Liver (tissue), 3 donors: ENCODE measurements at regions not wholly inside any gene's neighbourhood (a gene's known extent, or its start where the extent isn't known, plus 50 kb on each side); places are given as distances from the start of the nearest gene placed in this dataset.

Experiments
- GABPA ChIP-seq, 2 donors: IDR thresholded peaks in 1 of 2; conservative IDR thresholded peaks in 1 of 2; 2 replicates each; pipeline ENCODE4 v1.6.1; 2016; ENCODE audit warnings: antibody characterized with exemption in 2 of 2, mild to moderate bottlenecking in 1 of 2, moderate library complexity in 1 of 2
- RAD21 ChIP-seq, 2 donors: IDR thresholded peaks; 2 replicates each; pipeline ENCODE4 v1.6.1; 2016; ENCODE audit warnings: antibody characterized with exemption in 2 of 2, mild to moderate bottlenecking in 2 of 2
- TF ChIP-seq, protein P1 (sequence below): fragments of 150-350 bp; IDR thresholded peaks from 2 replicates; pipeline ENCODE4 v1.5.1; 2017; ENCODE audit warnings: improper control_type of control experiment, low read depth, low read length; ENCODE audit not compliant: missing input control
- TF ChIP-seq, protein P2 (sequence below): IDR thresholded peaks from 2 replicates; pipeline ENCODE4 v1.6.1; 2016; ENCODE audit warnings: antibody characterized with exemption
- TF ChIP-seq, protein P3 (sequence below): IDR thresholded peaks from 2 replicates; pipeline ENCODE4 v1.6.1; 2016; ENCODE audit warnings: antibody characterized with exemption, mild to moderate bottlenecking
- TF ChIP-seq, protein P4 (sequence below): IDR thresholded peaks from 2 replicates; pipeline ENCODE4 v1.6.1; 2016; ENCODE audit warnings: antibody characterized with exemption
- donor health status: healthy.
- donor health status: healthy.

DNA sequence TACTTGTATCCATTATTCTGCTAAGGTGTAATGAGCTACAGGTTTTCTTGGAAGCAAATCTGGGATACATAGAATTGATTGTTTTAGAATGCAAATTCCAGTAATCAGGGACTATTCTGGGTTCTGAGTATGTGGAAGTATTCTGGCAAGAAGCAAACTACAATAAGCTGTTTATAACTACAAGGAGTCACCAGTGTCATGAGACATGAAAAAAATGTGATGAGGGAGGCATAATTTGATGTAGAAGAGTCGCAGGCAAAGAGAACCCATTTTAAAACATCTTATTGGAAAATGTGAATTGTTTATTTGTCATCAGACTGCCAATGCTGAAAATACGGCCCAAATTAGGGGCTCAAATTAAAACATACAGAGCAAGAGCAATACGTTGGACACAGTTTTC is 321.8 kb upstream of the E2F7 start:
- TF ChIP-seq, protein P1, sequence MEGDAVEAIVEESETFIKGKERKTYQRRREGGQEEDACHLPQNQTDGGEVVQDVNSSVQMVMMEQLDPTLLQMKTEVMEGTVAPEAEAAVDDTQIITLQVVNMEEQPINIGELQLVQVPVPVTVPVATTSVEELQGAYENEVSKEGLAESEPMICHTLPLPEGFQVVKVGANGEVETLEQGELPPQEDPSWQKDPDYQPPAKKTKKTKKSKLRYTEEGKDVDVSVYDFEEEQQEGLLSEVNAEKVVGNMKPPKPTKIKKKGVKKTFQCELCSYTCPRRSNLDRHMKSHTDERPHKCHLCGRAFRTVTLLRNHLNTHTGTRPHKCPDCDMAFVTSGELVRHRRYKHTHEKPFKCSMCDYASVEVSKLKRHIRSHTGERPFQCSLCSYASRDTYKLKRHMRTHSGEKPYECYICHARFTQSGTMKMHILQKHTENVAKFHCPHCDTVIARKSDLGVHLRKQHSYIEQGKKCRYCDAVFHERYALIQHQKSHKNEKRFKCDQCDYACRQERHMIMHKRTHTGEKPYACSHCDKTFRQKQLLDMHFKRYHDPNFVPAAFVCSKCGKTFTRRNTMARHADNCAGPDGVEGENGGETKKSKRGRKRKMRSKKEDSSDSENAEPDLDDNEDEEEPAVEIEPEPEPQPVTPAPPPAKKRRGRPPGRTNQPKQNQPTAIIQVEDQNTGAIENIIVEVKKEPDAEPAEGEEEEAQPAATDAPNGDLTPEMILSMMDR, result no peak
- TF ChIP-seq, protein P2, sequence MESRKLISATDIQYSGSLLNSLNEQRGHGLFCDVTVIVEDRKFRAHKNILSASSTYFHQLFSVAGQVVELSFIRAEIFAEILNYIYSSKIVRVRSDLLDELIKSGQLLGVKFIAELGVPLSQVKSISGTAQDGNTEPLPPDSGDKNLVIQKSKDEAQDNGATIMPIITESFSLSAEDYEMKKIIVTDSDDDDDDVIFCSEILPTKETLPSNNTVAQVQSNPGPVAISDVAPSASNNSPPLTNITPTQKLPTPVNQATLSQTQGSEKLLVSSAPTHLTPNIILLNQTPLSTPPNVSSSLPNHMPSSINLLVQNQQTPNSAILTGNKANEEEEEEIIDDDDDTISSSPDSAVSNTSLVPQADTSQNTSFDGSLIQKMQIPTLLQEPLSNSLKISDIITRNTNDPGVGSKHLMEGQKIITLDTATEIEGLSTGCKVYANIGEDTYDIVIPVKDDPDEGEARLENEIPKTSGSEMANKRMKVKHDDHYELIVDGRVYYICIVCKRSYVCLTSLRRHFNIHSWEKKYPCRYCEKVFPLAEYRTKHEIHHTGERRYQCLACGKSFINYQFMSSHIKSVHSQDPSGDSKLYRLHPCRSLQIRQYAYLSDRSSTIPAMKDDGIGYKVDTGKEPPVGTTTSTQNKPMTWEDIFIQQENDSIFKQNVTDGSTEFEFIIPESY, result no peak
- TF ChIP-seq RAD21 (IDR thresholded peaks at IDR 0.05), result no peak
- TF ChIP-seq, protein P3, sequence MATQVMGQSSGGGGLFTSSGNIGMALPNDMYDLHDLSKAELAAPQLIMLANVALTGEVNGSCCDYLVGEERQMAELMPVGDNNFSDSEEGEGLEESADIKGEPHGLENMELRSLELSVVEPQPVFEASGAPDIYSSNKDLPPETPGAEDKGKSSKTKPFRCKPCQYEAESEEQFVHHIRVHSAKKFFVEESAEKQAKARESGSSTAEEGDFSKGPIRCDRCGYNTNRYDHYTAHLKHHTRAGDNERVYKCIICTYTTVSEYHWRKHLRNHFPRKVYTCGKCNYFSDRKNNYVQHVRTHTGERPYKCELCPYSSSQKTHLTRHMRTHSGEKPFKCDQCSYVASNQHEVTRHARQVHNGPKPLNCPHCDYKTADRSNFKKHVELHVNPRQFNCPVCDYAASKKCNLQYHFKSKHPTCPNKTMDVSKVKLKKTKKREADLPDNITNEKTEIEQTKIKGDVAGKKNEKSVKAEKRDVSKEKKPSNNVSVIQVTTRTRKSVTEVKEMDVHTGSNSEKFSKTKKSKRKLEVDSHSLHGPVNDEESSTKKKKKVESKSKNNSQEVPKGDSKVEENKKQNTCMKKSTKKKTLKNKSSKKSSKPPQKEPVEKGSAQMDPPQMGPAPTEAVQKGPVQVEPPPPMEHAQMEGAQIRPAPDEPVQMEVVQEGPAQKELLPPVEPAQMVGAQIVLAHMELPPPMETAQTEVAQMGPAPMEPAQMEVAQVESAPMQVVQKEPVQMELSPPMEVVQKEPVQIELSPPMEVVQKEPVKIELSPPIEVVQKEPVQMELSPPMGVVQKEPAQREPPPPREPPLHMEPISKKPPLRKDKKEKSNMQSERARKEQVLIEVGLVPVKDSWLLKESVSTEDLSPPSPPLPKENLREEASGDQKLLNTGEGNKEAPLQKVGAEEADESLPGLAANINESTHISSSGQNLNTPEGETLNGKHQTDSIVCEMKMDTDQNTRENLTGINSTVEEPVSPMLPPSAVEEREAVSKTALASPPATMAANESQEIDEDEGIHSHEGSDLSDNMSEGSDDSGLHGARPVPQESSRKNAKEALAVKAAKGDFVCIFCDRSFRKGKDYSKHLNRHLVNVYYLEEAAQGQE, result no peak
- no peak for TF ChIP-seq GABPA (IDR thresholded peaks at IDR 0.05 in 1 of 2, conservative IDR thresholded peaks at IDR 0.05 in 1 of 2)
- TF ChIP-seq, protein P4, sequence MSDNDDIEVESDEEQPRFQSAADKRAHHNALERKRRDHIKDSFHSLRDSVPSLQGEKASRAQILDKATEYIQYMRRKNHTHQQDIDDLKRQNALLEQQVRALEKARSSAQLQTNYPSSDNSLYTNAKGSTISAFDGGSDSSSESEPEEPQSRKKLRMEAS, result no peak
